GM23338 (cell line): ENCODE measurements at regions not wholly inside any gene's neighbourhood (a gene's known extent, or its start where the extent isn't known, plus 50 kb on each side); places are given as distances from the start of the nearest gene placed in this dataset.

Experiments
- ATAC-seq: fragments of 200-7000 bp; cut with Tn5 transposase; 3 replicates; pipeline ENCODE4 v1.9.1; 2020
- DNase-seq: peaks from one replicate; pipeline ENCODE4 v3.0.0-alpha.2; 2015; ENCODE audit warnings: low spot score
- H2AFZ ChIP-seq: fragments of 200-600 bp; sonication (generic); 2 replicates; pipeline ENCODE4 v1.8.0; 2016; ENCODE audit warnings: antibody characterized with exemption, mild to moderate bottlenecking, moderate library complexity
- H3F3A ChIP-seq: fragments of 200-600 bp; sonication (generic); replicated peaks from 2 replicates; pipeline ENCODE4 v1.8.0; 2017; ENCODE audit warnings: antibody characterized with exemption, mixed run types, low read depth
- H3K27ac ChIP-seq: fragments of 200-600 bp; sonication (generic); 2 replicates; pipeline ENCODE4 v1.6.1; 2016; ENCODE audit warnings: low read depth
- H3K27me3 ChIP-seq: fragments of 200-600 bp; sonication (generic); 2 replicates; pipeline ENCODE4 v1.8.0; 2016; ENCODE audit warnings: mild to moderate bottlenecking, mixed run types, moderate library complexity; ENCODE audit not compliant: insufficient read depth
- H3K36me3 ChIP-seq: fragments of 200-600 bp; sonication (generic); 2 replicates; pipeline ENCODE4 v1.8.0; 2016; ENCODE audit warnings: mild to moderate bottlenecking; ENCODE audit not compliant: insufficient read depth
- H3K4me1 ChIP-seq: fragments of 200-600 bp; sonication (generic); 2 replicates; pipeline ENCODE4 v1.8.0; 2016; ENCODE audit warnings: mild to moderate bottlenecking, moderate library complexity; ENCODE audit not compliant: insufficient read depth
- H3K4me2 ChIP-seq: fragments of 200-600 bp; sonication (generic); 2 replicates; pipeline ENCODE4 v1.7.1; 2017; ENCODE audit warnings: mixed run types
- H3K4me3 ChIP-seq: fragments of 200-600 bp; sonication (generic); 2 replicates; pipeline ENCODE4 v1.6.1; 2016; ENCODE audit warnings: mixed run types
- H3K79me2 ChIP-seq: fragments of 200-600 bp; sonication (generic); replicated peaks from 2 replicates; pipeline ENCODE4 v1.8.0; 2017; ENCODE audit warnings: mild to moderate bottlenecking; ENCODE audit not compliant: insufficient read depth
- H3K9me2 ChIP-seq: fragments of 200-600 bp; sonication (generic); 2 replicates; pipeline ENCODE4 v1.8.0; 2017; ENCODE audit not compliant: insufficient read depth
- H4K20me1 ChIP-seq: fragments of 200-600 bp; sonication (generic); replicated peaks from 2 replicates; pipeline ENCODE4 v1.8.0; 2017; ENCODE audit warnings: mild to moderate bottlenecking; ENCODE audit not compliant: insufficient read depth
- H3K27ac Mint-ChIP-seq: 2 replicates; pipeline ENCODE4 v1.8.0; 2020; ENCODE audit warnings: inconsistent platforms, mild to moderate bottlenecking, moderate library complexity, mixed read lengths
- H3K27me3 Mint-ChIP-seq: 3 replicates; pipeline ENCODE4 v1.8.0; 2022; ENCODE audit warnings: low read depth, mild to moderate bottlenecking, moderate library complexity, mixed read lengths, inconsistent platforms; ENCODE audit not compliant: insufficient read depth, poor library complexity
- H3K36me3 Mint-ChIP-seq: 3 replicates; pipeline ENCODE4 v1.8.0; 2021; ENCODE audit warnings: low read depth, mild to moderate bottlenecking, inconsistent platforms, moderate library complexity, mixed read lengths
- H3K4me1 Mint-ChIP-seq: 3 replicates; pipeline ENCODE4 v1.8.0; 2020; ENCODE audit warnings: mild to moderate bottlenecking, inconsistent platforms, mixed read lengths
- H3K4me3 Mint-ChIP-seq: 3 replicates; pipeline ENCODE4 v1.8.0; 2021; ENCODE audit warnings: moderate library complexity, mild to moderate bottlenecking, inconsistent platforms, mixed read lengths
- H3K9me3 Mint-ChIP-seq: 3 replicates; pipeline ENCODE4 v1.8.0; 2020; ENCODE audit warnings: moderate library complexity, mild to moderate bottlenecking, inconsistent platforms, mixed read lengths
- ETS1 ChIP-seq: IDR thresholded peaks from 2 replicates; pipeline ENCODE4 v1.6.1; 2016; ENCODE audit warnings: antibody characterized with exemption
- JUNB ChIP-seq: IDR thresholded peaks from one replicate; pipeline ENCODE4 v1.6.1; 2016; ENCODE audit warnings: antibody characterized with exemption; ENCODE audit not compliant: unreplicated experiment
- NANOG ChIP-seq: IDR thresholded peaks from 2 replicates; pipeline ENCODE4 v1.6.1; 2016; ENCODE audit warnings: antibody characterized with exemption, borderline replicate concordance
- POLR2AphosphoS5 ChIP-seq: IDR thresholded peaks from 2 replicates; pipeline ENCODE4 v1.6.1; 2016; ENCODE audit warnings: antibody characterized with exemption, low read depth
- STAT1 ChIP-seq: IDR thresholded peaks from one replicate; pipeline ENCODE4 v1.6.1; 2016; ENCODE audit warnings: antibody characterized with exemption; ENCODE audit not compliant: unreplicated experiment
- TF ChIP-seq, protein P1 (sequence below): fragments of 250-450 bp; sonication (Bioruptor Pico); IDR thresholded peaks from 2 replicates; pipeline ENCODE4 v1.5.0; 2020; ENCODE audit warnings: mild to moderate bottlenecking, moderate library complexity
- TF ChIP-seq, protein P2 (sequence below): IDR thresholded peaks from one replicate; pipeline ENCODE4 v1.6.1; 2018; ENCODE audit warnings: antibody characterized with exemption; ENCODE audit not compliant: unreplicated experiment

DNA sequence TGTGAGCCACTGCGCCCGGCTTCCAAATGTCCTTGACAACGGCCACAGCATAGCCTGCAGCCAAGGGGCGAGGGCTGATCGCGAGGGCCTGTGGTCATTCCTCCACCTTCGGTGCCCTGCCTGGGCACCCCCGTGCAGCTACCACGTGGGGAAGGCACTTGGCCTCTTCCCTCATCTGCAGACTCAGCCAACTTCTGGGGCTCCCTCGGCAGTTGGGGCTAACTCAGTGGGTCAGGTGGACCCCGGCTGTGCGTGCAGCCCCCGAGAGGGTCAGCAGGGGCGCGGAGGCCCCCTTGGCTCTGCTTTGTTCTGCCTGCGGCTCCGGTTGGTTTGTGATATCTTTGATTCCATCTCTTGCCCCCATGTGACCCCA lies 52.9 kb upstream of the BHLHE23 start:
- no peak for DNase-seq

GRCh38 chr20:63058696-63059335 lies 52.1 kb upstream of the BHLHE23 start:
- ATAC-seq (no peak), DNase-seq (no peak)
- Histone ChIP-seq H3K9me2 (no peaks in the 10 kb centered on the region), H3K4me1 (no peaks in the 10 kb centered on the region), H3K27ac (no peak overlapping the region), H3K4me3 (no peak overlapping the region), H4K20me1 (no peaks in the 10 kb centered on the region), H3F3A (peaks cover 14% of the 10 kb centered on the region), H3K27me3 (peaks cover 5% of the 10 kb centered on the region; the same call in 1 of the 2 replicates), H3K79me2 (no peaks in the 10 kb centered on the region), H2AFZ (no peak overlapping the region), H3K4me2 (no peak overlapping the region), H3K36me3 (no peaks in the 10 kb centered on the region)
- Mint-ChIP-seq H3K36me3 (no peaks in the 10 kb centered on the region; the same call in 1 of the 3 replicates), H3K9me3 (peaks cover 12% of the 10 kb centered on the region), H3K4me1 (peaks cover 3% of the 10 kb centered on the region; the same call in 1 of the 3 replicates), H3K4me3 (no peak overlapping the region), H3K27ac (no peak overlapping the region), H3K27me3 (peaks cover 12% of the 10 kb centered on the region)
- TF ChIP-seq, protein P1, sequence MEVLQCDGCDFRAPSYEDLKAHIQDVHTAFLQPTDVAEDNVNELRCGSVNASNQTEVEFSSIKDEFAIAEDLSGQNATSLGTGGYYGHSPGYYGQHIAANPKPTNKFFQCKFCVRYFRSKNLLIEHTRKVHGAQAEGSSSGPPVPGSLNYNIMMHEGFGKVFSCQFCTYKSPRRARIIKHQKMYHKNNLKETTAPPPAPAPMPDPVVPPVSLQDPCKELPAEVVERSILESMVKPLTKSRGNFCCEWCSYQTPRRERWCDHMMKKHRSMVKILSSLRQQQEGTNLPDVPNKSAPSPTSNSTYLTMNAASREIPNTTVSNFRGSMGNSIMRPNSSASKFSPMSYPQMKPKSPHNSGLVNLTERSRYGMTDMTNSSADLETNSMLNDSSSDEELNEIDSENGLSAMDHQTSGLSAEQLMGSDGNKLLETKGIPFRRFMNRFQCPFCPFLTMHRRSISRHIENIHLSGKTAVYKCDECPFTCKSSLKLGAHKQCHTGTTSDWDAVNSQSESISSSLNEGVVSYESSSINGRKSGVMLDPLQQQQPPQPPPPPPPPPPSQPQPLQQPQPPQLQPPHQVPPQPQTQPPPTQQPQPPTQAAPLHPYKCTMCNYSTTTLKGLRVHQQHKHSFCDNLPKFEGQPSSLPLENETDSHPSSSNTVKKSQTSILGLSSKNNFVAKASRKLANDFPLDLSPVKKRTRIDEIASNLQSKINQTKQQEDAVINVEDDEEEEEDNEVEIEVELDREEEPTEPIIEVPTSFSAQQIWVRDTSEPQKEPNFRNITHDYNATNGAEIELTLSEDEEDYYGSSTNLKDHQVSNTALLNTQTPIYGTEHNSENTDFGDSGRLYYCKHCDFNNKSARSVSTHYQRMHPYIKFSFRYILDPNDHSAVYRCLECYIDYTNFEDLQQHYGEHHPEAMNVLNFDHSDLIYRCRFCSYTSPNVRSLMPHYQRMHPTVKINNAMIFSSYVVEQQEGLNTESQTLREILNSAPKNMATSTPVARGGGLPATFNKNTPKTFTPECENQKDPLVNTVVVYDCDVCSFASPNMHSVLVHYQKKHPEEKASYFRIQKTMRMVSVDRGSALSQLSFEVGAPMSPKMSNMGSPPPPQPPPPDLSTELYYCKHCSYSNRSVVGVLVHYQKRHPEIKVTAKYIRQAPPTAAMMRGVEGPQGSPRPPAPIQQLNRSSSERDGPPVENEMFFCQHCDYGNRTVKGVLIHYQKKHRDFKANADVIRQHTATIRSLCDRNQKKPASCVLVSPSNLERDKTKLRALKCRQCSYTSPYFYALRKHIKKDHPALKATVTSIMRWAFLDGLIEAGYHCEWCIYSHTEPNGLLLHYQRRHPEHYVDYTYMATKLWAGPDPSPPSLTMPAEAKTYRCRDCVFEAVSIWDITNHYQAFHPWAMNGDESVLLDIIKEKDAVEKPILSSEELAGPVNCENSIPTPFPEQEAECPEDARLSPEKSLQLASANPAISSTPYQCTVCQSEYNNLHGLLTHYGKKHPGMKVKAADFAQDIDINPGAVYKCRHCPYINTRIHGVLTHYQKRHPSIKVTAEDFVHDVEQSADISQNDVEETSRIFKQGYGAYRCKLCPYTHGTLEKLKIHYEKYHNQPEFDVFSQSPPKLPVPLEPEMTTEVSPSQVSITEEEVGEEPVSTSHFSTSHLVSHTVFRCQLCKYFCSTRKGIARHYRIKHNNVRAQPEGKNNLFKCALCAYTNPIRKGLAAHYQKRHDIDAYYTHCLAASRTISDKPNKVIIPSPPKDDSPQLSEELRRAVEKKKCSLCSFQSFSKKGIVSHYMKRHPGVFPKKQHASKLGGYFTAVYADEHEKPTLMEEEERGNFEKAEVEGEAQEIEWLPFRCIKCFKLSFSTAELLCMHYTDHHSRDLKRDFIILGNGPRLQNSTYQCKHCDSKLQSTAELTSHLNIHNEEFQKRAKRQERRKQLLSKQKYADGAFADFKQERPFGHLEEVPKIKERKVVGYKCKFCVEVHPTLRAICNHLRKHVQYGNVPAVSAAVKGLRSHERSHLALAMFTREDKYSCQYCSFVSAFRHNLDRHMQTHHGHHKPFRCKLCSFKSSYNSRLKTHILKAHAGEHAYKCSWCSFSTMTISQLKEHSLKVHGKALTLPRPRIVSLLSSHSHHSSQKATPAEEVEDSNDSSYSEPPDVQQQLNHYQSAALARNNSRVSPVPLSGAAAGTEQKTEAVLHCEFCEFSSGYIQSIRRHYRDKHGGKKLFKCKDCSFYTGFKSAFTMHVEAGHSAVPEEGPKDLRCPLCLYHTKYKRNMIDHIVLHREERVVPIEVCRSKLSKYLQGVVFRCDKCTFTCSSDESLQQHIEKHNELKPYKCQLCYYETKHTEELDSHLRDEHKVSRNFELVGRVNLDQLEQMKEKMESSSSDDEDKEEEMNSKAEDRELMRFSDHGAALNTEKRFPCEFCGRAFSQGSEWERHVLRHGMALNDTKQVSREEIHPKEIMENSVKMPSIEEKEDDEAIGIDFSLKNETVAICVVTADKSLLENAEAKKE (CRISPR knock-in tag), result no peak
- TF ChIP-seq STAT1, result no peak
- TF ChIP-seq JUNB, result no peak
- TF ChIP-seq POLR2AphosphoS5, result no peak
- TF ChIP-seq, protein P2, sequence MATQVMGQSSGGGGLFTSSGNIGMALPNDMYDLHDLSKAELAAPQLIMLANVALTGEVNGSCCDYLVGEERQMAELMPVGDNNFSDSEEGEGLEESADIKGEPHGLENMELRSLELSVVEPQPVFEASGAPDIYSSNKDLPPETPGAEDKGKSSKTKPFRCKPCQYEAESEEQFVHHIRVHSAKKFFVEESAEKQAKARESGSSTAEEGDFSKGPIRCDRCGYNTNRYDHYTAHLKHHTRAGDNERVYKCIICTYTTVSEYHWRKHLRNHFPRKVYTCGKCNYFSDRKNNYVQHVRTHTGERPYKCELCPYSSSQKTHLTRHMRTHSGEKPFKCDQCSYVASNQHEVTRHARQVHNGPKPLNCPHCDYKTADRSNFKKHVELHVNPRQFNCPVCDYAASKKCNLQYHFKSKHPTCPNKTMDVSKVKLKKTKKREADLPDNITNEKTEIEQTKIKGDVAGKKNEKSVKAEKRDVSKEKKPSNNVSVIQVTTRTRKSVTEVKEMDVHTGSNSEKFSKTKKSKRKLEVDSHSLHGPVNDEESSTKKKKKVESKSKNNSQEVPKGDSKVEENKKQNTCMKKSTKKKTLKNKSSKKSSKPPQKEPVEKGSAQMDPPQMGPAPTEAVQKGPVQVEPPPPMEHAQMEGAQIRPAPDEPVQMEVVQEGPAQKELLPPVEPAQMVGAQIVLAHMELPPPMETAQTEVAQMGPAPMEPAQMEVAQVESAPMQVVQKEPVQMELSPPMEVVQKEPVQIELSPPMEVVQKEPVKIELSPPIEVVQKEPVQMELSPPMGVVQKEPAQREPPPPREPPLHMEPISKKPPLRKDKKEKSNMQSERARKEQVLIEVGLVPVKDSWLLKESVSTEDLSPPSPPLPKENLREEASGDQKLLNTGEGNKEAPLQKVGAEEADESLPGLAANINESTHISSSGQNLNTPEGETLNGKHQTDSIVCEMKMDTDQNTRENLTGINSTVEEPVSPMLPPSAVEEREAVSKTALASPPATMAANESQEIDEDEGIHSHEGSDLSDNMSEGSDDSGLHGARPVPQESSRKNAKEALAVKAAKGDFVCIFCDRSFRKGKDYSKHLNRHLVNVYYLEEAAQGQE, result no peak
- no peak for TF ChIP-seq ETS1
- TF ChIP-seq NANOG, result no peak

More for the DNA sequence above, 52.9 kb upstream of the BHLHE23 start:
- Histone ChIP-seq H3K27ac (no peak overlapping the region), H3K27me3 (peaks cover 5% of the 10 kb centered on the region; the same call in 1 of the 2 replicates), H3K4me2 (no peak overlapping the region), H4K20me1 (no peaks in the 10 kb centered on the region), H3F3A (peaks cover 14% of the 10 kb centered on the region), H3K4me3 (no peak overlapping the region), H3K4me1 (no peaks in the 10 kb centered on the region), H3K79me2 (no peaks in the 10 kb centered on the region), H3K36me3 (no peaks in the 10 kb centered on the region), H2AFZ (no peak overlapping the region), H3K9me2 (no peaks in the 10 kb centered on the region)
- no peak for TF ChIP-seq STAT1
- no peak for TF ChIP-seq ETS1
- Mint-ChIP-seq H3K4me3 (no peak overlapping the region), H3K36me3 (no peaks in the 10 kb centered on the region; the same call in 1 of the 3 replicates), H3K27me3 (peaks cover 12% of the 10 kb centered on the region), H3K4me1 (peaks cover 3% of the 10 kb centered on the region; the same call in 1 of the 3 replicates), H3K27ac (no peak overlapping the region), H3K9me3 (peaks cover 12% of the 10 kb centered on the region)
- no peak for ATAC-seq
